A549 (cell line): ENCODE measurements at regions not wholly inside any gene's neighbourhood (a gene's known extent, or its start where the extent isn't known, plus 50 kb on each side); places are given as distances from the start of the nearest gene placed in this dataset.

Source experiments
- ATAC-seq, 2 experiments: fragments of 200-7000 bp in 1 of 2; fragments of >200 bp in 1 of 2; cut with Nextera tagmentation in 1 of 2; cut with Tn5 transposase in 1 of 2; 3 replicates each; pipeline versions ENCODE4 v1.8.0 to v1.9.1; 2018 to 2020; ENCODE audit warnings: mild to moderate bottlenecking in 1 of 2, moderate library complexity in 1 of 2
- CTCF ChIA-PET: fragments of 300-600 bp; sonication (Branson Sonifier 250); formaldehyde crosslinking; extraction: SDS; loops from one replicate; lab custom pipeline; 2021; ENCODE audit warnings: antibody characterized with exemption, inconsistent platforms; lab: Yijun Ruan, JAX
- POLR2A ChIA-PET: fragments of 350-600 bp; formaldehyde crosslinking; extraction: SDS; loops from one replicate; lab custom pipeline; 2021; ENCODE audit warnings: antibody characterized with exemption, inconsistent platforms; lab: Yijun Ruan, JAX
- DNase-seq, 2 experiments: peaks; one replicate each; pipeline versions ENCODE4 v3.0.0 to v3.0.0-alpha.2; 2011 to 2016; ENCODE audit warnings: low read depth in 1 of 2, low spot score in 1 of 2
- FAIRE-seq: peaks from 2 replicates; lab custom pipeline; 2011; peaks lifted over from hg19 to GRCh38; lab: Jason Lieb, UNC
- H3K27ac ChIP-seq, 2 experiments: fragments of >200 bp; sonication (Bioruptor Twin); formaldehyde crosslinking; 3 replicates each; pipeline ENCODE4 v1.5.1; 2016 to 2017
- H3K4me1 ChIP-seq: fragments of >200 bp; sonication (Bioruptor Twin); formaldehyde crosslinking; 3 replicates; pipeline ENCODE4 v1.6.1; 2016
- H3K4me2 ChIP-seq: fragments of >200 bp; sonication (Bioruptor Twin); formaldehyde crosslinking; 3 replicates; pipeline ENCODE4 v1.6.1; 2016
- H3K4me3 ChIP-seq: fragments of >200 bp; sonication (Bioruptor Twin); formaldehyde crosslinking; 3 replicates; pipeline ENCODE4 v1.5.1; 2016
- H3K9me3 ChIP-seq: fragments of >200 bp; sonication (Bioruptor Twin); formaldehyde crosslinking; 3 replicates; pipeline ENCODE4 v1.6.1; 2016
- CEBPB ChIP-seq, 2 experiments: fragments of >200 bp in 1 of 2; sonication (Bioruptor Twin) in 1 of 2; formaldehyde crosslinking in 1 of 2; IDR thresholded peaks; 2 replicates each; pipeline ENCODE4 v1.6.1; 2012 to 2016
- CHD4 ChIP-seq: fragments of 200-600 bp; sonication (generic); IDR thresholded peaks from 2 replicates; pipeline ENCODE4 v1.6.1; 2016; ENCODE audit warnings: antibody characterized with exemption, mild to moderate bottlenecking, borderline replicate concordance
- EHF ChIP-seq: fragments of 250-450 bp; sonication (Bioruptor Pico); IDR thresholded peaks from 2 replicates; pipeline ENCODE4 v1.5.0; 2020; ENCODE audit warnings: mild to moderate bottlenecking
- EP300 ChIP-seq, 2 experiments: fragments of >200 bp; sonication (Bioruptor Twin); formaldehyde crosslinking; IDR thresholded peaks; 2 replicates in 1 of 2; 3 replicates in 1 of 2; pipeline ENCODE4 v1.6.1; 2016 to 2017
- FOSL2 ChIP-seq, 2 experiments: fragments of 450-650 bp in 1 of 2; fragments of >200 bp in 1 of 2; sonication (Bioruptor Twin) in 1 of 2; formaldehyde crosslinking; IDR thresholded peaks; 2 replicates each; pipeline versions ENCODE4 v1.5.0 to v1.6.1; 2016 to 2020; ENCODE audit warnings: mild to moderate bottlenecking in 1 of 2, moderate library complexity in 1 of 2
- FOXS1 ChIP-seq: fragments of 250-450 bp; sonication (Bioruptor Pico); IDR thresholded peaks from 2 replicates; pipeline ENCODE4 v1.5.0; 2020; ENCODE audit warnings: mild to moderate bottlenecking, moderate library complexity
- GATA3 ChIP-seq: IDR thresholded peaks from 2 replicates; pipeline ENCODE4 v1.6.1; 2012; ENCODE audit warnings: borderline replicate concordance
- HEYL ChIP-seq: fragments of 250-450 bp; sonication (Bioruptor Pico); IDR thresholded peaks from 2 replicates; pipeline ENCODE4 v1.8.0; 2021; ENCODE audit warnings: mild to moderate bottlenecking, moderate library complexity
- HMGXB4 ChIP-seq: fragments of 250-450 bp; sonication (Bioruptor Pico); IDR thresholded peaks from 2 replicates; pipeline ENCODE4 v1.5.0; 2021; ENCODE audit warnings: mild to moderate bottlenecking, moderate library complexity, borderline replicate concordance
- HOXB5 ChIP-seq: fragments of 250-450 bp; sonication (Bioruptor Pico); IDR thresholded peaks from 2 replicates; pipeline ENCODE4 v1.5.0; 2020; ENCODE audit warnings: mild to moderate bottlenecking, moderate library complexity
- JUNB ChIP-seq: fragments of >200 bp; sonication (Bioruptor Twin); formaldehyde crosslinking; IDR thresholded peaks from 2 replicates; pipeline ENCODE4 v1.6.1; 2016
- KDM5A ChIP-seq: fragments of 200-600 bp; sonication (generic); IDR thresholded peaks from 2 replicates; pipeline ENCODE4 v1.6.1; 2016; ENCODE audit warnings: antibody characterized with exemption, mild to moderate bottlenecking
- MAFK ChIP-seq: fragments of 450-650 bp; IDR thresholded peaks from 2 replicates; pipeline ENCODE4 v1.6.1; 2014; ENCODE audit not compliant: partially characterized antibody
- MYC ChIP-seq: IDR thresholded peaks from 2 replicates; pipeline ENCODE4 v1.6.1; 2012; ENCODE audit warnings: mild to moderate bottlenecking, inconsistent platforms, low read length, improper control_type of control experiment, borderline replicate concordance
- PHF8 ChIP-seq: fragments of 200-600 bp; sonication (generic); IDR thresholded peaks from 2 replicates; pipeline ENCODE4 v1.6.1; 2016; ENCODE audit warnings: low read depth, mild to moderate bottlenecking, antibody characterized with exemption, moderate library complexity, borderline replicate concordance
- POLR2A ChIP-seq: IDR thresholded peaks from 2 replicates; pipeline ENCODE4 v1.6.1; 2012; ENCODE audit warnings: mild to moderate bottlenecking, low read length
- RAD21 ChIP-seq, 2 experiments: fragments of >200 bp in 1 of 2; sonication (Bioruptor Twin) in 1 of 2; formaldehyde crosslinking in 1 of 2; IDR thresholded peaks in 1 of 2; conservative IDR thresholded peaks in 1 of 2; 2 replicates in 1 of 2; 3 replicates in 1 of 2; pipeline ENCODE4 v1.6.1; 2012 to 2018; ENCODE audit warnings: inconsistent platforms in 1 of 2
- RFX5 ChIP-seq: fragments of 450-650 bp; IDR thresholded peaks from 2 replicates; pipeline ENCODE4 v1.7.1; 2014; ENCODE audit warnings: antibody characterized with exemption, mild to moderate bottlenecking, moderate library complexity
- ZC3H11A ChIP-seq: fragments of 450-650 bp; IDR thresholded peaks from 2 replicates; pipeline ENCODE4 v1.6.1; 2014; ENCODE audit warnings: antibody characterized with exemption, mild to moderate bottlenecking
- ZSCAN20 ChIP-seq: fragments of 250-450 bp; sonication (Bioruptor Pico); IDR thresholded peaks from 2 replicates; pipeline ENCODE4 v1.8.0; 2022; ENCODE audit warnings: mild to moderate bottlenecking, moderate library complexity
- WGBS: methylation state at CpG from one replicate; pipeline ENCODE4 v1.1.6; 2017; ENCODE audit errors: missing lambda C conversion rate; 5-methylcytosine and 5-hydroxymethylcytosine counted together
- TF ChIP-seq, protein P1 (sequence below): IDR thresholded peaks from 2 replicates; pipeline ENCODE4 v1.6.1; 2012
- TF ChIP-seq, protein P2 (sequence below): fragments of 250-450 bp; sonication (Bioruptor Pico); IDR thresholded peaks from 2 replicates; pipeline ENCODE4 v1.5.0; 2020; ENCODE audit warnings: low read depth, mild to moderate bottlenecking, moderate library complexity

GRCh38 chr12:91523831-91524230 is 341.2 kb upstream of the DCN start:
- H3K4me3 ChIP-seq: no peak overlapping the region
- TF ChIP-seq POLR2A: no peak
- no peaks in the 10 kb centered on the region for H3K4me1 ChIP-seq
- FAIRE-seq (no peak), ATAC-seq (no peak), DNase-seq (no peak)
- CTCF ChIA-PET: no interaction called here
- no peak overlapping the region for H3K27ac ChIP-seq
- no peak overlapping the region for H3K4me2 ChIP-seq
- 0 out of 3 replicates have a peak, but pooled peaks cover 3% of the 10 kb centered on the region for H3K9me3 ChIP-seq
- 53% methylated on average over 4 of the region's 4 CpGs for WGBS
- POLR2A ChIA-PET: no interaction called here

DNA sequence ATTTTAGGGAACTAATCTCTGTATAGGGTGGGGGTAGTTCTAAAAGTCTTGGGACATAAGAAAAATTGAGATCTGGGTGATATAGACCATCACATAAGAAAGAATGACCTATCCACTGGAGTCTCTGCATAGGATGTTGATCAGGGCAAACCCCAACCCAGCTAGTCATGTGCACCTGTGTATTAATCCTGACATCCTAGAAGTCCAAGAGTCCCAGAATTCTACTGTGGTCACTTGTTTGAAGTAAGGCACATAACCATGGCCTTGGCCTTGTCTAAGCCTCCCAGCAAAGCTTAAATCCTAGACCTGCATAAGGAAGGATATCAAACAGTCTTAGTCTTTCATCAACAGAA is 334.1 kb upstream of the DCN start:
- Histone ChIP-seq H3K4me3 (no peak overlapping the region), H3K27ac (no peak overlapping the region), H3K4me1 (no peaks in the 10 kb centered on the region), H3K4me2 (no peak overlapping the region), H3K9me3 (no peaks in the 10 kb centered on the region)
- ChIA-PET POLR2A (no interaction called here), CTCF (interaction anchor here (1.0 kb wide), 1 partner anchor 134 kb away, joined by 3 read pairs; no protein-coding TSS in a partner anchor)
- no peak for DNase-seq
- FAIRE-seq: no peak
- no peak for ATAC-seq
- TF ChIP-seq ZSCAN20 (CRISPR knock-in tag) (no peak), HEYL (CRISPR knock-in tag) (no peak), EHF (CRISPR knock-in tag) (no peak)
- TF ChIP-seq, protein P1, sequence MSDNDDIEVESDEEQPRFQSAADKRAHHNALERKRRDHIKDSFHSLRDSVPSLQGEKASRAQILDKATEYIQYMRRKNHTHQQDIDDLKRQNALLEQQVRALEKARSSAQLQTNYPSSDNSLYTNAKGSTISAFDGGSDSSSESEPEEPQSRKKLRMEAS: no peak
- TF ChIP-seq, protein P2, sequence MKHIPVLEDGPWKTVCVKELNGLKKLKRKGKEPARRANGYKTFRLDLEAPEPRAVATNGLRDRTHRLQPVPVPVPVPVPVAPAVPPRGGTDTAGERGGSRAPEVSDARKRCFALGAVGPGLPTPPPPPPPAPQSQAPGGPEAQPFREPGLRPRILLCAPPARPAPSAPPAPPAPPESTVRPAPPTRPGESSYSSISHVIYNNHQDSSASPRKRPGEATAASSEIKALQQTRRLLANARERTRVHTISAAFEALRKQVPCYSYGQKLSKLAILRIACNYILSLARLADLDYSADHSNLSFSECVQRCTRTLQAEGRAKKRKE: no peak

- ATAC-seq (no peak), FAIRE-seq (no peak), DNase-seq (no peak)
- POLR2A ChIA-PET: no interaction called here
- CTCF ChIA-PET: interaction anchor here (1.0 kb wide), 1 partner anchor 134 kb away, joined by 3 read pairs; no protein-coding TSS in a partner anchor
- no peaks in the 10 kb centered on the region for H3K9me3 ChIP-seq
- H3K27ac ChIP-seq: no peak overlapping the region
- 30% methylated on average over 5 of the region's 5 CpGs for WGBS
- no peak for TF ChIP-seq MYC
- TF ChIP-seq MAFK: peak; percentile 66
- no peak for TF ChIP-seq CEBPB (IDR thresholded peaks at IDR 0.05)
- no peak for TF ChIP-seq KDM5A
- no peak overlapping the region for H3K4me3 ChIP-seq
- H3K4me2 ChIP-seq: no peak overlapping the region
- no peaks in the 10 kb centered on the region for H3K4me1 ChIP-seq
Measured at GRCh38 chr12:91515944-91516694, 333.5 kb upstream of the DCN start.

DNA sequence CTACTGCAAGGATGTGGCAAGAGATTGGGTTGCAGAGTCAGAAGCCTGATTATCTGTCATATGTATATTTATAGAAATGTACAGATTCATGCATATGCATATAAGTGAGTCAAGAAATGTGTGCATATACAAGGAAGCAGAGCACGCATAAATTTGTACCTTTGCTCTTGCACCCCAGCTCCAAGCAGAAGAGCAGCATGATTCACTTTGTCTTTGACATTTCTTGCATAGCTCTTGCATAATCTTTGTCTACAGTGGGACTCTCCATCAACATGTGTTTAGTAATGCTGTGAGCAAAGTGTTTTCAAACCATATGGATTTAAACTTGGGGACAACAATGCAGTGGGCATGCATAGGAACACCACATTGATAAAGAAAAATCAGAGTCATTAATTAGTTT is 330.7 kb upstream of the DCN start:
- ATAC-seq: no peak
- WGBS: 35% methylated on average over 1 of the region's 1 CpG
- TF ChIP-seq, protein P2: no peak
- TF ChIP-seq GATA3: no peak
- peak in 1 of 2 experiments; percentile 21; a peak in 1 of 4 replicates for TF ChIP-seq CEBPB (IDR thresholded peaks at IDR 0.05)
- H3K4me2 ChIP-seq: no peak overlapping the region
- no peak overlapping the region for H3K4me3 ChIP-seq
- no peaks in the 10 kb centered on the region for H3K9me3 ChIP-seq
- no peaks in the 10 kb centered on the region for H3K4me1 ChIP-seq
- no peak overlapping the region for H3K27ac ChIP-seq
- DNase-seq: no peak
- POLR2A ChIA-PET: no interaction called here
- FAIRE-seq: no peak
- CTCF ChIA-PET: no interaction called here

DNA sequence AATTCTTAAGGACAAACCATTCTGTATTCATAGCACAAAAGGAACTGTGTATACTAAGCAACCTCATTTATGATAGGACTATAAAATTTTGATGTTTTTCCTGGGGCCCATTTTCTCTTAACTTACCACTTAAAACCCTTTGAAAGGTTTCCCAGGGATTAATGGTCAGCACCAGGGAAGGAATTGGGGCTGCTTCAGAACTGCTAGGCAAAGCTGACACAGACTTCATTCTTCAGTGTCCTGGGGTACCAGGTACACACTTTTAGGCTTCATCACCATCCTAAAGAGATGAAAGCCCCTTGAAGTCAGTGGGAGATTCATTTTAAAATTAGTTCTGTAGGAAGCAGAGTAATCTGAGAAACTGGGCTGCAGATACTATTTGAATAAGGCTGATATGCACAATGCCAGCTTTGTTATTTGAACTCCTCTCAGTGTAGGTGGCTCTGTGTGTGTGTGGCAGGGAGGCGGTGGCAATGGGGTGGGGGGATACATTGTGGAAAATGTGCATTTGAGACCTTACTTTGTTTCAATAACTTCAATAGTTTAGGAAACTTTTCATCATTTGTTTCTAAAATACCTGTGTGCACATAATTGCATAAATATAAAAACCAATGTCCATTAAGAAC is 329.3 kb upstream of the DCN start:
- H3K4me1 ChIP-seq: no peaks in the 10 kb centered on the region
- H3K9me3 ChIP-seq: no peaks in the 10 kb centered on the region
- ChIA-PET POLR2A (no interaction called here), CTCF (no interaction called here)
- TF ChIP-seq CHD4 (no peak), PHF8 (no peak), EP300 (IDR thresholded peaks at IDR 0.05) (no peak), HOXB5 (CRISPR knock-in tag) (no peak), JUNB (no peak), CEBPB (IDR thresholded peaks at IDR 0.05) (no peak), ZC3H11A (no peak), RFX5 (no peak), RAD21 (conservative IDR thresholded peaks at IDR 0.05 in 1 of 2, IDR thresholded peaks at IDR 0.05 in 1 of 2) (no peak), FOXS1 (no peak), HMGXB4 (CRISPR knock-in tag) (no peak), FOSL2 (IDR thresholded peaks at IDR 0.05) (no peak), FOSL2 (CRISPR knock-in tag; IDR thresholded peaks at IDR 0.05) (no peak)
- TF ChIP-seq, protein P2: no peak
- ATAC-seq (no peak), FAIRE-seq (no peak), DNase-seq (no peak)
- H3K27ac ChIP-seq: no peak overlapping the region
- no peak overlapping the region for H3K4me3 ChIP-seq
- WGBS: 63% methylated on average over 1 of the region's 1 CpG
- no peak overlapping the region for H3K4me2 ChIP-seq
